Keratinocyte (primary cell): ENCODE measurements at regions not wholly inside any gene's neighbourhood (a gene's known extent, or its start where the extent isn't known, plus 50 kb on each side); places are given as distances from the start of the nearest gene placed in this dataset.

ENCODE experiments used
- CTCF ChIP-seq, 3 experiments: IDR thresholded peaks in 1 of 3; conservative IDR thresholded peaks in 1 of 3; optimal IDR thresholded peaks in 1 of 3; 2 replicates in 2 of 3; 3 replicates in 1 of 3; pipeline versions ENCODE3 to v1.5.1; 2011; ENCODE audit warnings: low read length in 3 of 3, mild to moderate bottlenecking in 3 of 3, moderate library complexity in 2 of 3, control low read depth in 1 of 3, inconsistent platforms in 1 of 3; ENCODE audit not compliant: insufficient read depth in 2 of 3; ENCODE audit errors: extremely low read depth in 1 of 3
- EZH2 ChIP-seq: IDR thresholded peaks from one replicate; pipeline ENCODE4 v1.6.1; 2012; ENCODE audit warnings: inconsistent platforms, mild to moderate bottlenecking, low read length, moderate library complexity

- TF ChIP-seq CTCF (optimal IDR thresholded peaks at IDR 0.05 in 1 of 3, IDR thresholded peaks at IDR 0.05 in 1 of 3, conservative IDR thresholded peaks at IDR 0.05 in 1 of 3; ENCODE audit: extremely low read depth in 1 of 3, insufficient read depth in 2 of 3, low read length in 3 of 3) = no peak
- no peak for TF ChIP-seq EZH2
Observed at GRCh38 chr11:129658526-129658867, 157.2 kb upstream of the TMEM45B start.
